ENCODE measurements at regions not wholly inside any gene's neighbourhood (a gene's known extent, or its start where the extent isn't known, plus 50 kb on each side); places are given as distances from the start of the nearest gene placed in this dataset.

DNA sequence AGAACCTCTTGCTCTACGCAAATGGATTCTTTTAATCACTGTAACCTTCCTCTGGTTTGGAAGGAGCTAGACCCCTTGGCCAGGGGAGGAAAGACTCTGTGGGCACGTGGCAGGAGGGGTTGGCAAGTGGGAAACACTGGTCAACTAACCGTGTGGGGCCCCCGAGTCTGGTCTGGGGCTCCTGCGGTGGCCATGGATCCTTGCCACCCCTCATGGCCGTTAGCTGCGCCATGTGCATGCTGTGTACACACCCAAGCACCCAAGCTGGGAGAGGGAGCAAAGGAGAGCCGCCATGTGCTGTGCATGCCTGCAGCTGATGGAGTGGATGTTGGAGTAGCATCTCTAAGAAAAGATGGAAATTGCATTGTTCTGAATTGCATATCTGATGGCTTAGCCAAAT lies 730.6 kb downstream of the FAM181B start:
- no peak overlapping the region for H3K9ac ChIP-seq (ENCODE audit: low read length)
- BruUV-seq (replicated peaks): no TSS peak
- no peak overlapping the region for H3K4me3 ChIP-seq (ENCODE audit: low read length)
- H3F3A ChIP-seq (ENCODE audit: low read length, unreplicated experiment): no peaks in the 10 kb centered on the region
- H3K27ac ChIP-seq (ENCODE audit: low read length): no peak overlapping the region
- ChIA-PET CTCF (no interaction called here), POLR2A (ENCODE audit: unreplicated experiment) (no interaction called here)
- H3K9me2 ChIP-seq (replicated peaks; ENCODE audit: low read length): no peaks in the 10 kb centered on the region
- H4K20me1 ChIP-seq (ENCODE audit: low read length): no peaks in the 10 kb centered on the region
- peaks cover 30% of the 10 kb centered on the region for H3K9me3 ChIP-seq (ENCODE audit: low read length)
- intact Hi-C loops (cut with micrococcal nuclease): no loop called here
- H3K79me2 ChIP-seq (ENCODE audit: low read length): no peaks in the 10 kb centered on the region
- TF ChIP-seq, protein P1, sequence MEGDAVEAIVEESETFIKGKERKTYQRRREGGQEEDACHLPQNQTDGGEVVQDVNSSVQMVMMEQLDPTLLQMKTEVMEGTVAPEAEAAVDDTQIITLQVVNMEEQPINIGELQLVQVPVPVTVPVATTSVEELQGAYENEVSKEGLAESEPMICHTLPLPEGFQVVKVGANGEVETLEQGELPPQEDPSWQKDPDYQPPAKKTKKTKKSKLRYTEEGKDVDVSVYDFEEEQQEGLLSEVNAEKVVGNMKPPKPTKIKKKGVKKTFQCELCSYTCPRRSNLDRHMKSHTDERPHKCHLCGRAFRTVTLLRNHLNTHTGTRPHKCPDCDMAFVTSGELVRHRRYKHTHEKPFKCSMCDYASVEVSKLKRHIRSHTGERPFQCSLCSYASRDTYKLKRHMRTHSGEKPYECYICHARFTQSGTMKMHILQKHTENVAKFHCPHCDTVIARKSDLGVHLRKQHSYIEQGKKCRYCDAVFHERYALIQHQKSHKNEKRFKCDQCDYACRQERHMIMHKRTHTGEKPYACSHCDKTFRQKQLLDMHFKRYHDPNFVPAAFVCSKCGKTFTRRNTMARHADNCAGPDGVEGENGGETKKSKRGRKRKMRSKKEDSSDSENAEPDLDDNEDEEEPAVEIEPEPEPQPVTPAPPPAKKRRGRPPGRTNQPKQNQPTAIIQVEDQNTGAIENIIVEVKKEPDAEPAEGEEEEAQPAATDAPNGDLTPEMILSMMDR (conservative IDR thresholded peaks at IDR 0.05; ENCODE audit: low read depth, low read length): no peak
- TF ChIP-seq EZH2phosphoT487 (IDR thresholded peaks at IDR 0.05; ENCODE audit: borderline replicate concordance, low read length) (no peak), EZH2 (IDR thresholded peaks at IDR 0.05; ENCODE audit: low read length, unreplicated experiment) (no peak)
- H3K27me3 ChIP-seq (ENCODE audit: low read length): no peaks in the 10 kb centered on the region
- H3K4me2 ChIP-seq (ENCODE audit: low read length): no peak overlapping the region
- ATAC-seq: no peak
- no peaks in the 10 kb centered on the region for H3K36me3 ChIP-seq (ENCODE audit: low read depth, low read length)
- no peak overlapping the region for H2AFZ ChIP-seq (ENCODE audit: low read length)
- no peaks in the 10 kb centered on the region for H3K4me1 ChIP-seq (ENCODE audit: insufficient read depth, low read length)
- no peak for DNase-seq

DNA sequence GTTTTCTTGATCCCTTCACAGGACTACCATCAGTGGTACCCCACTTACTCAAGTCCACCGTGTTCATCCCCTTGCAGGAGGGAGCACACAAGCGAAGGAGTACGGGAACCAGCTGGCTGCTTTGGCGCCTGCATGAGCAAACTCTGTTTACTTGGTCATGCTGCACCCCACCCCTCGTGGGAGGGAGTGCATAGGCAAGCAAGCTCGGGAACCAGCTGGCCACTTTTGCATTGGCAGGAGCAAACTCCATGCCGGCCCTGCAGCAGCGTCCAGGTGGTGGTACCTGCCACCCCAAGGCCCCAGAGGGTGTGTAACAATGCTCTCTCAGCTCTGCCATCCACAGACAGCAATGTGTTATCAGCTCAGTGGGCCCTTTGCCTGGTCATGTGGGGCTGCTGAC lies 737.8 kb downstream of the FAM181B start:
- Histone ChIP-seq H3K36me3 (ENCODE audit: low read depth, low read length) (no peaks in the 10 kb centered on the region), H3K9me3 (ENCODE audit: low read length) (peaks cover 25% of the 10 kb centered on the region), H3F3A (ENCODE audit: low read length, unreplicated experiment) (no peaks in the 10 kb centered on the region), H3K4me2 (ENCODE audit: low read length) (no peak overlapping the region), H3K27ac (ENCODE audit: low read length) (no peak overlapping the region), H3K9me2 (replicated peaks; ENCODE audit: low read length) (no peaks in the 10 kb centered on the region), H3K79me2 (ENCODE audit: low read length) (no peaks in the 10 kb centered on the region), H3K27me3 (ENCODE audit: low read length) (no peaks in the 10 kb centered on the region), H2AFZ (ENCODE audit: low read length) (no peak overlapping the region), H4K20me1 (ENCODE audit: low read length) (no peaks in the 10 kb centered on the region), H3K4me1 (ENCODE audit: insufficient read depth, low read length) (no peaks in the 10 kb centered on the region), H3K9ac (ENCODE audit: low read length) (no peak overlapping the region), H3K4me3 (ENCODE audit: low read length) (no peak overlapping the region)
- no peak for TF ChIP-seq EZH2phosphoT487 (IDR thresholded peaks at IDR 0.05; ENCODE audit: borderline replicate concordance, low read length)
- TF ChIP-seq, protein P1 (conservative IDR thresholded peaks at IDR 0.05; ENCODE audit: low read depth, low read length): no peak
- no peak for TF ChIP-seq EZH2 (IDR thresholded peaks at IDR 0.05; ENCODE audit: low read length, unreplicated experiment)
- ATAC-seq (no peak), DNase-seq (no peak)
- ChIA-PET POLR2A (ENCODE audit: unreplicated experiment) (no interaction called here), CTCF (no interaction called here)
- intact Hi-C loops (cut with micrococcal nuclease): no loop called here
- no TSS peak for BruUV-seq (replicated peaks)

- H3K9me2 ChIP-seq (replicated peaks; ENCODE audit: low read length): no peaks in the 10 kb centered on the region
- peaks cover 21% of the 10 kb centered on the region; the same call in 1 of the 2 replicates for H3K9me3 ChIP-seq (ENCODE audit: low read length)
- H3K4me2 ChIP-seq (ENCODE audit: low read length): no peak overlapping the region
- ChIA-PET POLR2A (ENCODE audit: unreplicated experiment) (no interaction called here), CTCF (no interaction called here)
- no peaks in the 10 kb centered on the region for H4K20me1 ChIP-seq (ENCODE audit: low read length)
- H3K79me2 ChIP-seq (ENCODE audit: low read length): no peaks in the 10 kb centered on the region
- DNase-seq (no peak), ATAC-seq (no peak)
- H3K4me1 ChIP-seq (ENCODE audit: insufficient read depth, low read length): no peaks in the 10 kb centered on the region
- H3K27ac ChIP-seq (ENCODE audit: low read length): no peak overlapping the region
- H3F3A ChIP-seq (ENCODE audit: low read length, unreplicated experiment): no peaks in the 10 kb centered on the region
- no peaks in the 10 kb centered on the region for H3K27me3 ChIP-seq (ENCODE audit: low read length)
- TF ChIP-seq EZH2 (IDR thresholded peaks at IDR 0.05; ENCODE audit: low read length, unreplicated experiment) (no peak), EZH2phosphoT487 (IDR thresholded peaks at IDR 0.05; ENCODE audit: borderline replicate concordance, low read length) (no peak)
- TF ChIP-seq, protein P1 (conservative IDR thresholded peaks at IDR 0.05; ENCODE audit: low read depth, low read length): no peak
- intact Hi-C loops (cut with micrococcal nuclease): no loop called here
- H3K4me3 ChIP-seq (ENCODE audit: low read length): no peak overlapping the region
- BruUV-seq (replicated peaks): no TSS peak
- no peak overlapping the region for H2AFZ ChIP-seq (ENCODE audit: low read length)
- no peak overlapping the region for H3K9ac ChIP-seq (ENCODE audit: low read length)
- H3K36me3 ChIP-seq (ENCODE audit: low read depth, low read length): no peaks in the 10 kb centered on the region
Measured at GRCh38 chr11:81993755-81994154, 739.9 kb downstream of the FAM181B start.

Data from PC-3 (cell line).